Smooth muscle cell (in vitro differentiated cells): ENCODE measurements at regions not wholly inside any gene's neighbourhood (a gene's known extent, or its start where the extent isn't known, plus 50 kb on each side); places are given as distances from the start of the nearest gene placed in this dataset.
A peak's percentile ranks its signal among the peaks of the same experiment; 100 is the strongest.

Experiments
- DNase-seq: peaks from one replicate; lab custom pipeline; 2025; ENCODE audit not compliant: unreplicated experiment; lab: John Stamatoyannopoulos, UW
- H2AFZ ChIP-seq: fragments of 200-600 bp; sonication (generic); 2 replicates; pipeline ENCODE4 v1.6.0; 2016; ENCODE audit warnings: antibody characterized with exemption, low read depth, mild to moderate bottlenecking
- H3F3A ChIP-seq: fragments of 200-600 bp; sonication (generic); 2 replicates; pipeline ENCODE4 v1.6.0; 2017; ENCODE audit warnings: antibody characterized with exemption, low read depth
- H3K27ac ChIP-seq: fragments of 200-600 bp; sonication (generic); 2 replicates; pipeline ENCODE4 v1.5.1; 2016; ENCODE audit warnings: low read depth, mild to moderate bottlenecking
- H3K27me3 ChIP-seq: fragments of 200-600 bp; sonication (generic); 2 replicates; pipeline ENCODE4 v1.6.1; 2016; ENCODE audit warnings: low read depth, mild to moderate bottlenecking
- H3K36me3 ChIP-seq: fragments of 200-600 bp; sonication (generic); 2 replicates; pipeline ENCODE4 v1.5.1; 2016; ENCODE audit warnings: low read depth
- H3K4me1 ChIP-seq: fragments of 200-600 bp; sonication (generic); 2 replicates; pipeline ENCODE4 v1.5.1; 2016; ENCODE audit warnings: low read depth
- H3K4me2 ChIP-seq: fragments of 200-600 bp; sonication (generic); 2 replicates; pipeline ENCODE4 v1.6.0; 2016; ENCODE audit warnings: mild to moderate bottlenecking
- H3K4me3 ChIP-seq: fragments of 200-600 bp; sonication (generic); 2 replicates; pipeline ENCODE4 v1.5.1; 2016; ENCODE audit warnings: mild to moderate bottlenecking
- H3K79me2 ChIP-seq: fragments of 200-600 bp; sonication (generic); 2 replicates; pipeline ENCODE4 v1.6.0; 2016; ENCODE audit warnings: low read depth, mild to moderate bottlenecking
- H3K9ac ChIP-seq: fragments of 200-600 bp; sonication (generic); 2 replicates; pipeline ENCODE4 v1.6.0; 2016; ENCODE audit warnings: low read depth
- H3K9me3 ChIP-seq: fragments of 200-600 bp; sonication (generic); replicated peaks from 2 replicates; pipeline ENCODE4 v1.5.1; 2016; ENCODE audit warnings: low read depth
- H4K20me1 ChIP-seq: fragments of 200-600 bp; sonication (generic); 2 replicates; pipeline ENCODE4 v1.6.0; 2016; ENCODE audit warnings: low read depth
- WGBS: methylation state at CpG from one replicate; pipeline ENCODE4 v1.1.7; 2016; ENCODE audit warnings: low lambda C conversion rate; 5-methylcytosine and 5-hydroxymethylcytosine counted together
- TF ChIP-seq, protein P1 (sequence below): fragments of 200-600 bp; sonication (generic); IDR thresholded peaks from 2 replicates; pipeline ENCODE4 v1.5.1; 2017; ENCODE audit warnings: borderline replicate concordance, mild to moderate bottlenecking, antibody characterized with exemption; ENCODE audit not compliant: insufficient read depth, poor library complexity, severe bottlenecking

DNA sequence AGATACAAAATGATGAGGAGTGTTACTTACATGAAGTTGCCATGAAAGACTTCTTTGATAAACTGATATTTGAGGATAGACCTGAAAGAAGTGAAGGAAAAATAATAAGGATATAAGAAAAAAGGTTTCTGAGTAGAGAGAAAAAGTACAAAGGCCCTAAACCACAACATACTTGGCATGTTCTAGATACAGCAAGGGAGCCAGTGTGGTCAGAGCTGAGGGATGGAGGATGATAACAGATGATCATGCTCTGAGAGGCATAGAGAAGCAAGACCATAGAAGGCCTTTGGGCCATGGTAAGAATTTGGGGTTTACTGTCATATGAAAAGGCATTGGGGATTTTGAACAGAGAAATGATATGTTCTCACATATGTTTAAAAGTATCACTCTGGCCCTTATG, 424.1 kb upstream of the CHST9 start:
- no peaks in the 10 kb centered on the region for H3F3A ChIP-seq
- TF ChIP-seq, protein P1, sequence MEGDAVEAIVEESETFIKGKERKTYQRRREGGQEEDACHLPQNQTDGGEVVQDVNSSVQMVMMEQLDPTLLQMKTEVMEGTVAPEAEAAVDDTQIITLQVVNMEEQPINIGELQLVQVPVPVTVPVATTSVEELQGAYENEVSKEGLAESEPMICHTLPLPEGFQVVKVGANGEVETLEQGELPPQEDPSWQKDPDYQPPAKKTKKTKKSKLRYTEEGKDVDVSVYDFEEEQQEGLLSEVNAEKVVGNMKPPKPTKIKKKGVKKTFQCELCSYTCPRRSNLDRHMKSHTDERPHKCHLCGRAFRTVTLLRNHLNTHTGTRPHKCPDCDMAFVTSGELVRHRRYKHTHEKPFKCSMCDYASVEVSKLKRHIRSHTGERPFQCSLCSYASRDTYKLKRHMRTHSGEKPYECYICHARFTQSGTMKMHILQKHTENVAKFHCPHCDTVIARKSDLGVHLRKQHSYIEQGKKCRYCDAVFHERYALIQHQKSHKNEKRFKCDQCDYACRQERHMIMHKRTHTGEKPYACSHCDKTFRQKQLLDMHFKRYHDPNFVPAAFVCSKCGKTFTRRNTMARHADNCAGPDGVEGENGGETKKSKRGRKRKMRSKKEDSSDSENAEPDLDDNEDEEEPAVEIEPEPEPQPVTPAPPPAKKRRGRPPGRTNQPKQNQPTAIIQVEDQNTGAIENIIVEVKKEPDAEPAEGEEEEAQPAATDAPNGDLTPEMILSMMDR, result no peak

DNA sequence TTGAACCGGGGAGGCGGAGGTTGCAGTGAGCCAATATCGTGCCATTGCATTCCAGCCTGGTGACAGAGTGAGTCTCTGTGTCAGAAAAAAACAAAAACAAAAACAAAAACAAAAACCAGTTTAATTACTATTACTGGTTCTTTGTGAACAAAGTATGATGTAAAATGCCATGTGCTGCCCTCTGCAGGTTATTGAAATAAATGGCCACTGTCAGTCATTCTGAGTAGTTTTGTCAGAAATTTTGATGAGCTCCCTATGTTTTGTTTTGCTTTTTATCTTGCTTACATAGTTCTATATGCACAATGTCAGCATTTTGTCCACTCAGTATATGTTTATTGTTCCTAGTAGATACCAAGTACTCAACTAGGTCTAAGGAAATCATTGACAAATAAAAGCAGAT, 423.6 kb upstream of the CHST9 start:
- H3K9me3 ChIP-seq, result no peaks in the 10 kb centered on the region
- H3F3A ChIP-seq, result no peaks in the 10 kb centered on the region
- TF ChIP-seq, protein P1, result peak; percentile 52
- H3K79me2 ChIP-seq, result no peaks in the 10 kb centered on the region
- no peaks in the 10 kb centered on the region for H3K27me3 ChIP-seq
- H4K20me1 ChIP-seq, result no peaks in the 10 kb centered on the region
- no peak overlapping the region for H2AFZ ChIP-seq
- no peak overlapping the region for H3K4me3 ChIP-seq
- H3K4me1 ChIP-seq, result peaks cover 9% of the 10 kb centered on the region
- DNase-seq, result no peak
- H3K36me3 ChIP-seq, result no peaks in the 10 kb centered on the region
- WGBS, result 88% methylated on average over 3 of the region's 3 CpGs
- H3K9ac ChIP-seq, result no peak overlapping the region
- H3K27ac ChIP-seq, result no peak overlapping the region
- H3K4me2 ChIP-seq, result no peak overlapping the region

More for the DNA sequence above, 424.1 kb upstream of the CHST9 start:
- no peak overlapping the region for H3K4me3 ChIP-seq
- H2AFZ ChIP-seq, result no peak overlapping the region
- H3K9me3 ChIP-seq, result no peaks in the 10 kb centered on the region
- no peak overlapping the region for H3K27ac ChIP-seq
- no peak overlapping the region for H3K9ac ChIP-seq
- H3K27me3 ChIP-seq, result no peaks in the 10 kb centered on the region
- H3K4me2 ChIP-seq, result no peak overlapping the region
- no peaks in the 10 kb centered on the region for H4K20me1 ChIP-seq
- DNase-seq, result no peak
- H3K4me1 ChIP-seq, result peaks cover 9% of the 10 kb centered on the region
- no peaks in the 10 kb centered on the region for H3K79me2 ChIP-seq
- H3K36me3 ChIP-seq, result no peaks in the 10 kb centered on the region

DNA sequence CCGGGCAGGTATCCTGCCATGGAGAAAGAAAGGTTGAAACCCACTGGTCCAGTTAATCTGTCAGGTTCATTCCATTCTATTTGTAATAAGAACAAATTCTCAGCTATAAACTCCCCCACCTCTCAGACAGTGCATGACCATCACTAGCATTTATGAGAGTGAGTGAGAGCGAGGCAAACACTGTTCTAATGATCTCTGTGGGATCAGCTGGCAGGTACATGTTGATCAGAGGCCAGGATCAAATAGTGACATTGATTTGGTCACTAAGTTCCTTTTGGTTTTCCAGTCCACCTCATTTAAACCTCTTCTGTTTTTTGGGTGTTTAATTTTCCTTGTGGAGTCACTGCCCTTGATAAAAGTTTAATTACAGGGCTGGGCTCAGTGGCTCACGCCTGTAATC, 423.1 kb upstream of the CHST9 start:
- no peaks in the 10 kb centered on the region for H4K20me1 ChIP-seq
- H3K9ac ChIP-seq, result no peak overlapping the region
- TF ChIP-seq, protein P1, result no peak
- H2AFZ ChIP-seq, result no peak overlapping the region
- peaks cover 9% of the 10 kb centered on the region for H3K4me1 ChIP-seq
- no peaks in the 10 kb centered on the region for H3K27me3 ChIP-seq
- WGBS, result 100% methylated on average over 3 of the region's 3 CpGs
- DNase-seq, result no peak
- H3K27ac ChIP-seq, result no peak overlapping the region
- H3K36me3 ChIP-seq, result no peaks in the 10 kb centered on the region
- H3F3A ChIP-seq, result no peaks in the 10 kb centered on the region
- H3K4me2 ChIP-seq, result no peak overlapping the region
- no peaks in the 10 kb centered on the region for H3K79me2 ChIP-seq
- H3K9me3 ChIP-seq, result no peaks in the 10 kb centered on the region
- H3K4me3 ChIP-seq, result no peak overlapping the region

DNA sequence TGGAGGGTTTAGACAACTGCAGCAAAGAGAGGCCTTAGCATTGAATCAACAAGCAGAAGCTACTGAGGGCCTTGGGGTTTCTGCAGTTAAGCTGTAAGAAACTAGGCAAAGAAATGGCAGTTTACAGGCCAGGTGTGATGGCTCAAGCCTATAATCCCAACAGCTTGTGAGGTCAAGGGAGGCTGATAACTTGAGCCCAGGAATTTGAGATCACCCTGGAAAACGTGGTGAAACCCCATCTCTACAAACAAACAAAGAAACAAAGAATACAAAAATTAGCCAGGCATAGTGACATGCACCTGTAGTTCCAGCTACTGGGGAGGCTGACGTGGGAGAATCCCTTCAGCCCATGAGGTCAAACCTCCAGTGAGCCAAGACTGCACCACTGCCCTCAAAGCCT, 421.6 kb upstream of the CHST9 start:
- Histone ChIP-seq H3K79me2 (no peaks in the 10 kb centered on the region), H3K4me2 (no peak overlapping the region), H3K27me3 (no peaks in the 10 kb centered on the region), H3K36me3 (no peaks in the 10 kb centered on the region), H3F3A (no peaks in the 10 kb centered on the region), H3K27ac (no peak overlapping the region), H3K4me1 (peaks cover 9% of the 10 kb centered on the region), H4K20me1 (no peaks in the 10 kb centered on the region), H3K9me3 (no peaks in the 10 kb centered on the region), H3K9ac (no peak overlapping the region), H3K4me3 (no peak overlapping the region), H2AFZ (no peak overlapping the region)
- WGBS, result 78% methylated on average over 2 of the region's 2 CpGs
- TF ChIP-seq, protein P1, result no peak
- DNase-seq, result no peak
